SK-N-SH (cell line): ENCODE measurements at regions not wholly inside any gene's neighbourhood (a gene's known extent, or its start where the extent isn't known, plus 50 kb on each side); places are given as distances from the start of the nearest gene placed in this dataset.

Experiments used
- CTCF ChIA-PET: fragments of 300-600, 350-600 bp; formaldehyde crosslinking; extraction: SDS; loops from one replicate; lab custom pipeline; 2021; lab: Yijun Ruan, JAX
- POLR2A ChIA-PET: fragments of 350-600 bp; sonication (Branson Sonifier 250); formaldehyde crosslinking; extraction: SDS; loops from one replicate; lab custom pipeline; 2020; ENCODE audit warnings: antibody characterized with exemption, inconsistent platforms; lab: Yijun Ruan, JAX
- DNase-seq: peaks from one replicate; pipeline ENCODE4 v3.0.0; 2012
- H2AFZ ChIP-seq: fragments of 200-600 bp; sonication (generic); 2 replicates; pipeline ENCODE4 v1.8.1; 2016; ENCODE audit warnings: antibody characterized with exemption, mild to moderate bottlenecking, low read depth
- H3F3A ChIP-seq: fragments of 200-600 bp; sonication (generic); replicated peaks from 2 replicates; pipeline ENCODE3; 2016; ENCODE audit warnings: antibody characterized with exemption, mild to moderate bottlenecking; ENCODE audit not compliant: insufficient read depth
- H3K27ac ChIP-seq, 2 experiments: fragments of 200-500 bp in 1 of 2; fragments of 200-600 bp in 1 of 2; sonication (Bioruptor generic) in 1 of 2; sonication (generic), shearing (Covaris generic) in 1 of 2; 2 replicates each; pipeline versions ENCODE4 v1.5.1 to v1.6.1; 2014 to 2016; ENCODE audit warnings: low read depth in 2 of 2, inconsistent platforms in 1 of 2, low read length in 1 of 2, mild to moderate bottlenecking in 1 of 2, mixed read lengths in 1 of 2
- H3K27me3 ChIP-seq: fragments of 200-600 bp; sonication (generic), shearing (Covaris generic); 2 replicates; pipeline ENCODE4 v1.6.1; 2016; ENCODE audit warnings: mixed run types; ENCODE audit not compliant: insufficient read depth
- H3K36me3 ChIP-seq, 2 experiments: fragments of 200-500 bp in 1 of 2; fragments of 200-600 bp in 1 of 2; sonication (Bioruptor generic) in 1 of 2; sonication (generic) in 1 of 2; replicated peaks in 1 of 2; 2 replicates each; pipeline versions ENCODE3 to v1.5.1; 2014 to 2016; ENCODE audit warnings: low read length in 1 of 2, mild to moderate bottlenecking in 1 of 2; ENCODE audit not compliant: insufficient read depth in 2 of 2, control insufficient read depth in 1 of 2
- H3K4me1 ChIP-seq, 2 experiments: fragments of 200-500 bp in 1 of 2; fragments of 200-600 bp in 1 of 2; sonication (Bioruptor generic) in 1 of 2; sonication (generic), shearing (Covaris generic) in 1 of 2; 2 replicates each; pipeline versions ENCODE4 v1.5.1 to v1.6.1; 2014 to 2016; ENCODE audit warnings: low read depth in 1 of 2, low read length in 1 of 2, mixed run types in 1 of 2; ENCODE audit not compliant: insufficient read depth in 2 of 2, control insufficient read depth in 1 of 2
- H3K4me2 ChIP-seq: fragments of 200-600 bp; sonication (generic), shearing (Covaris generic); 2 replicates; pipeline ENCODE4 v1.6.1; 2017; ENCODE audit warnings: mixed run types
- H3K4me3 ChIP-seq, 2 experiments: fragments of 200-500 bp in 1 of 2; fragments of 200-600 bp in 1 of 2; sonication (Bioruptor generic) in 1 of 2; sonication (generic), shearing (Covaris generic) in 1 of 2; 2 replicates each; pipeline versions ENCODE4 v1.5.1 to v1.8.1; 2014 to 2016; ENCODE audit warnings: low read depth in 2 of 2, inconsistent platforms in 1 of 2, low read length in 1 of 2, mild to moderate bottlenecking in 1 of 2, mixed read lengths in 1 of 2, moderate library complexity in 1 of 2
- H3K79me2 ChIP-seq: fragments of 200-600 bp; sonication (generic); 2 replicates; pipeline ENCODE4 v1.8.1; 2017; ENCODE audit warnings: mild to moderate bottlenecking; ENCODE audit not compliant: insufficient read depth
- H3K9ac ChIP-seq: fragments of 200-600 bp; sonication (generic); 2 replicates; pipeline ENCODE4 v1.6.1; 2017; ENCODE audit warnings: mixed run types
- H3K9me2 ChIP-seq: fragments of 200-600 bp; sonication (generic); 2 replicates; pipeline ENCODE4 v1.6.1; 2017; ENCODE audit warnings: mixed run types
- H3K9me3 ChIP-seq: fragments of 200-600 bp; sonication (generic); 2 replicates; pipeline ENCODE4 v1.6.1; 2017; ENCODE audit warnings: mixed run types, mild to moderate bottlenecking, moderate library complexity
- H4K20me1 ChIP-seq: fragments of 200-600 bp; sonication (generic); 2 replicates; pipeline ENCODE4 v1.6.1; 2017; ENCODE audit warnings: mild to moderate bottlenecking, mixed run types; ENCODE audit not compliant: insufficient read depth
- CHD2 ChIP-seq: fragments of 150-350 bp; IDR thresholded peaks from 2 replicates; pipeline ENCODE4 v1.6.1; 2018; ENCODE audit warnings: low read length; ENCODE audit not compliant: partially characterized antibody
- ELF1 ChIP-seq: IDR thresholded peaks from 2 replicates; pipeline ENCODE4 v1.4.0; 2012
- FOSL2 ChIP-seq: IDR thresholded peaks from 2 replicates; pipeline ENCODE4 v1.4.0; 2012; ENCODE audit warnings: low read depth, mild to moderate bottlenecking, moderate library complexity, borderline replicate concordance
- GABPA ChIP-seq: IDR thresholded peaks from 2 replicates; pipeline ENCODE4 v1.4.0; 2012; ENCODE audit warnings: low read depth, mild to moderate bottlenecking
- GATA2 ChIP-seq: sonication (generic); formaldehyde crosslinking; IDR thresholded peaks from 2 replicates; pipeline ENCODE4 v1.5.0; 2020; ENCODE audit warnings: mild to moderate bottlenecking, missing genetic modification reagents
- IRF3 ChIP-seq: fragments of 150-350 bp; IDR thresholded peaks from 2 replicates; pipeline ENCODE4 v1.6.1; 2016; ENCODE audit warnings: mild to moderate bottlenecking, low read depth, low read length
- NRF1 ChIP-seq: IDR thresholded peaks from 2 replicates; pipeline ENCODE4 v1.6.1; 2012; ENCODE audit warnings: low read depth, mild to moderate bottlenecking, low read length
- POLR2AphosphoS5 ChIP-seq: IDR thresholded peaks from 2 replicates; pipeline ENCODE4 v1.6.1; 2012; ENCODE audit warnings: low read depth, low read length
- RCOR1 ChIP-seq: fragments of 150-350 bp; IDR thresholded peaks from 2 replicates; pipeline ENCODE4 v1.6.1; 2017; ENCODE audit warnings: antibody characterized with exemption, low read length
- RFX5 ChIP-seq: IDR thresholded peaks from 2 replicates; pipeline ENCODE4 v1.6.1; 2012; ENCODE audit warnings: mild to moderate bottlenecking, improper control_type of control experiment, low read length
- RXRA ChIP-seq: IDR thresholded peaks from 2 replicates; pipeline ENCODE4 v1.4.0; 2012; ENCODE audit warnings: low read depth, mild to moderate bottlenecking, borderline replicate concordance
- TCF12 ChIP-seq: IDR thresholded peaks from 2 replicates; pipeline ENCODE4 v1.4.0; 2012
- TEAD4 ChIP-seq: IDR thresholded peaks from 2 replicates; pipeline ENCODE4 v1.4.0; 2012; ENCODE audit warnings: mild to moderate bottlenecking, borderline replicate concordance; ENCODE audit not compliant: insufficient read depth
- YY1 ChIP-seq: IDR thresholded peaks from 2 replicates; pipeline ENCODE4 v1.4.0; 2012; ENCODE audit warnings: low read depth, mild to moderate bottlenecking
- WGBS: methylation state at CpG from one replicate; pipeline ENCODE4 v1.1.6; 2017; ENCODE audit warnings: low lambda C conversion rate; 5-methylcytosine and 5-hydroxymethylcytosine counted together
- TF ChIP-seq, protein P1 (sequence below): IDR thresholded peaks from 2 replicates; pipeline ENCODE4 v1.4.0; 2012; ENCODE audit warnings: low read depth, borderline replicate concordance
- TF ChIP-seq, protein P2 (sequence below): fragments of 150-350 bp; IDR thresholded peaks from 2 replicates; pipeline ENCODE4 v1.6.1; 2017; ENCODE audit warnings: antibody characterized with exemption, low read length, low read depth, borderline replicate concordance

DNA sequence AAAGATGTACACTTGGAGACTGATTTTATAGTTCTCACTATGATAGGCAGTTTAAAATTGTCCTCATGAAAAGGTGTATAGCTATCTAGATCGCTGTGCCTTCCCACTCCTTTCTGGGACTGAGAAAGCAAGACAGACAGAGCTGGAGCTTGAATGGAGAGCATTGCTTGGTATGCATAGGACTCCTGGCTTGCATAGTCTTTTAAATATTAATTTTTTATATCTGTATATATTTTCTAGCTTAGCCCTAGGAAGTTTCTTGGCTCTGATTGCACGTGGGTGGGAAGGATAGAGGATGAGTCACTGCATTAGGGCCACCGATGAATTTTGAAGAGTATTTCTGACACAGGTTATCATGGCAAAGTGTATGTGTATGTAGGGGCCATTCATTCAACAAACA, 150.0 kb upstream of the SPACA1 start:
- no peaks in the 10 kb centered on the region for H3F3A ChIP-seq
- no peaks in the 10 kb centered on the region for H3K9me3 ChIP-seq
- no peak overlapping the region for H3K9ac ChIP-seq
- DNase-seq, result no peak
- POLR2A ChIA-PET, result no interaction called here
- no peak overlapping the region for H3K27ac ChIP-seq
- TF ChIP-seq IRF3, result no peak
- 29% methylated on average over 3 of the region's 3 CpGs for WGBS
- H3K36me3 ChIP-seq, result no peaks in the 10 kb centered on the region
- no peaks in the 10 kb centered on the region for H3K27me3 ChIP-seq
- H3K79me2 ChIP-seq, result no peaks in the 10 kb centered on the region
- CTCF ChIA-PET, result no interaction called here
- H2AFZ ChIP-seq, result no peak overlapping the region
- H3K4me2 ChIP-seq, result no peak overlapping the region
- no peaks in the 10 kb centered on the region for H3K4me1 ChIP-seq
- H3K4me3 ChIP-seq, result no peak overlapping the region
- no peaks in the 10 kb centered on the region for H4K20me1 ChIP-seq
- H3K9me2 ChIP-seq, result no peaks in the 10 kb centered on the region

GRCh38 chr6:87897013-87897412, 150.6 kb upstream of the SPACA1 start:
- no peak for DNase-seq
- Histone ChIP-seq H4K20me1 (no peaks in the 10 kb centered on the region), H3K9me3 (no peaks in the 10 kb centered on the region), H3K79me2 (no peaks in the 10 kb centered on the region), H3K9ac (no peak overlapping the region), H3K4me1 (no peaks in the 10 kb centered on the region), H3K36me3 (no peaks in the 10 kb centered on the region), H3K27me3 (no peaks in the 10 kb centered on the region), H3K4me2 (no peak overlapping the region), H3K27ac (no peak overlapping the region), H3K4me3 (no peak overlapping the region), H3F3A (no peaks in the 10 kb centered on the region), H3K9me2 (no peaks in the 10 kb centered on the region), H2AFZ (no peak overlapping the region)
- POLR2A ChIA-PET, result no interaction called here
- CTCF ChIA-PET, result no interaction called here
- TF ChIP-seq RCOR1 (no peak), YY1 (no peak), RFX5 (no peak), TEAD4 (no peak), ELF1 (no peak), GATA2 (CRISPR knock-in tag) (no peak), GABPA (no peak), NRF1 (no peak), TCF12 (no peak), FOSL2 (no peak), CHD2 (no peak), RXRA (no peak), POLR2AphosphoS5 (no peak)
- TF ChIP-seq, protein P1, sequence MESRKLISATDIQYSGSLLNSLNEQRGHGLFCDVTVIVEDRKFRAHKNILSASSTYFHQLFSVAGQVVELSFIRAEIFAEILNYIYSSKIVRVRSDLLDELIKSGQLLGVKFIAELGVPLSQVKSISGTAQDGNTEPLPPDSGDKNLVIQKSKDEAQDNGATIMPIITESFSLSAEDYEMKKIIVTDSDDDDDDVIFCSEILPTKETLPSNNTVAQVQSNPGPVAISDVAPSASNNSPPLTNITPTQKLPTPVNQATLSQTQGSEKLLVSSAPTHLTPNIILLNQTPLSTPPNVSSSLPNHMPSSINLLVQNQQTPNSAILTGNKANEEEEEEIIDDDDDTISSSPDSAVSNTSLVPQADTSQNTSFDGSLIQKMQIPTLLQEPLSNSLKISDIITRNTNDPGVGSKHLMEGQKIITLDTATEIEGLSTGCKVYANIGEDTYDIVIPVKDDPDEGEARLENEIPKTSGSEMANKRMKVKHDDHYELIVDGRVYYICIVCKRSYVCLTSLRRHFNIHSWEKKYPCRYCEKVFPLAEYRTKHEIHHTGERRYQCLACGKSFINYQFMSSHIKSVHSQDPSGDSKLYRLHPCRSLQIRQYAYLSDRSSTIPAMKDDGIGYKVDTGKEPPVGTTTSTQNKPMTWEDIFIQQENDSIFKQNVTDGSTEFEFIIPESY, result no peak
- TF ChIP-seq, protein P2, sequence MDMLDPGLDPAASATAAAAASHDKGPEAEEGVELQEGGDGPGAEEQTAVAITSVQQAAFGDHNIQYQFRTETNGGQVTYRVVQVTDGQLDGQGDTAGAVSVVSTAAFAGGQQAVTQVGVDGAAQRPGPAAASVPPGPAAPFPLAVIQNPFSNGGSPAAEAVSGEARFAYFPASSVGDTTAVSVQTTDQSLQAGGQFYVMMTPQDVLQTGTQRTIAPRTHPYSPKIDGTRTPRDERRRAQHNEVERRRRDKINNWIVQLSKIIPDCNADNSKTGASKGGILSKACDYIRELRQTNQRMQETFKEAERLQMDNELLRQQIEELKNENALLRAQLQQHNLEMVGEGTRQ, result no peak
